Left renal cortex interstitium (tissue), 4 donors: ENCODE measurements at regions not wholly inside any gene's neighbourhood (a gene's known extent, or its start where the extent isn't known, plus 50 kb on each side); places are given as distances from the start of the nearest gene placed in this dataset.
A peak's percentile ranks its signal among the peaks of the same experiment; 100 is the strongest.

ENCODE experiments used
- DNase-seq, 4 donors: peaks; one replicate each; pipeline ENCODE4 v3.0.0-alpha.2; 2013; ENCODE audit warnings: low read depth in 4 of 4, low spot score in 2 of 4, missing footprints in 1 of 4

- DNase-seq = no peak
Measured at GRCh38 chr9:2933165-2934095, 89.5 kb upstream of the PUM3 start.

- no peak for DNase-seq
Measured at GRCh38 chr9:2928411-2928810, 84.5 kb upstream of the PUM3 start.

- no peak for DNase-seq
Measured at GRCh38 chr9:2925016-2925415, 81.1 kb upstream of the PUM3 start.

- no peak for DNase-seq
Measured at GRCh38 chr9:2924380-2924768, 80.5 kb upstream of the PUM3 start.

GRCh38 chr9:2923766-2924379 lies 80.0 kb upstream of the PUM3 start:
- peak in 2 of 4 donors; percentile 3 to 10 for DNase-seq

- no peak for DNase-seq
Measured at GRCh38 chr9:2919347-2919746, 75.5 kb upstream of the PUM3 start.

- DNase-seq = no peak
Measured at GRCh38 chr9:2916382-2916985, 72.6 kb upstream of the PUM3 start.

GRCh38 chr9:2913026-2913425 lies 69.1 kb upstream of the PUM3 start:
- no peak for DNase-seq

- DNase-seq = no peak
Measured at GRCh38 chr9:2907411-2907810, 63.5 kb upstream of the PUM3 start.

- no peak for DNase-seq
Measured at GRCh38 chr9:2904242-2904930, 60.5 kb upstream of the PUM3 start.
